HG03442 (cell line): ENCODE measurements at regions not wholly inside any gene's neighbourhood (a gene's known extent, or its start where the extent isn't known, plus 50 kb on each side); places are given as distances from the start of the nearest gene placed in this dataset.
"Not testable (repeated sequence)": the region's sequence is repeated elsewhere in the genome, so short reads cannot be mapped to it uniquely, and the experiment has no call there.

Source experiments
- ATAC-seq: cut with Tn5 transposase; IDR thresholded peaks from one replicate; pipeline ENCODE4 v1.9.1; 2021; ENCODE audit warnings: mild to moderate bottlenecking, moderate library complexity; ENCODE audit not compliant: unreplicated experiment

GRCh38 chr1:115457289-115457688, 119.2 kb upstream of the NGF start:
- no peak for ATAC-seq

GRCh38 chr1:115456441-115456961, 118.5 kb upstream of the NGF start:
- ATAC-seq = no peak

GRCh38 chr1:115454837-115455511, 116.9 kb upstream of the NGF start:
- ATAC-seq = no peak

- ATAC-seq = no peak
Measured at GRCh38 chr1:115453666-115454065, 115.6 kb upstream of the NGF start.

GRCh38 chr1:115452600-115453329, 114.7 kb upstream of the NGF start:
- no peak for ATAC-seq

- no peak for ATAC-seq
Measured at GRCh38 chr1:115450501-115451040, 112.5 kb upstream of the NGF start.

GRCh38 chr1:115448282-115449044, 110.4 kb upstream of the NGF start:
- ATAC-seq = no peak

- no peak for ATAC-seq
Measured at GRCh38 chr1:115447672-115448071, 109.6 kb upstream of the NGF start.

GRCh38 chr1:115445090-115445489, 107.0 kb upstream of the NGF start:
- ATAC-seq = no peak

GRCh38 chr1:115440733-115441132, 102.7 kb upstream of the NGF start:
- ATAC-seq = no peak

- ATAC-seq = not testable (repeated sequence)
Measured at GRCh38 chr1:115439520-115439919, 101.5 kb upstream of the NGF start.

GRCh38 chr1:115437196-115437595, 99.1 kb upstream of the NGF start:
- no peak for ATAC-seq

- ATAC-seq = no peak
Measured at GRCh38 chr1:115436596-115436995, 98.5 kb upstream of the NGF start.

- ATAC-seq = no peak
Measured at GRCh38 chr1:115433483-115433882, 95.4 kb upstream of the NGF start.

GRCh38 chr1:115432061-115432460, 94.0 kb upstream of the NGF start:
- ATAC-seq = no peak

- ATAC-seq = no peak
Measured at GRCh38 chr1:115430441-115431158, 92.6 kb upstream of the NGF start.

GRCh38 chr1:115429884-115430283, 91.8 kb upstream of the NGF start:
- ATAC-seq = no peak

GRCh38 chr1:115429241-115429640, 91.2 kb upstream of the NGF start:
- no peak for ATAC-seq

GRCh38 chr1:115428676-115429075, 90.6 kb upstream of the NGF start:
- no peak for ATAC-seq

GRCh38 chr1:115428256-115428655, 90.2 kb upstream of the NGF start:
- no peak for ATAC-seq

GRCh38 chr1:115426956-115427355, 88.9 kb upstream of the NGF start:
- no peak for ATAC-seq
